ENCODE measurements at regions not wholly inside any gene's neighbourhood (a gene's known extent, or its start where the extent isn't known, plus 50 kb on each side); places are given as distances from the start of the nearest gene placed in this dataset.

DNA sequence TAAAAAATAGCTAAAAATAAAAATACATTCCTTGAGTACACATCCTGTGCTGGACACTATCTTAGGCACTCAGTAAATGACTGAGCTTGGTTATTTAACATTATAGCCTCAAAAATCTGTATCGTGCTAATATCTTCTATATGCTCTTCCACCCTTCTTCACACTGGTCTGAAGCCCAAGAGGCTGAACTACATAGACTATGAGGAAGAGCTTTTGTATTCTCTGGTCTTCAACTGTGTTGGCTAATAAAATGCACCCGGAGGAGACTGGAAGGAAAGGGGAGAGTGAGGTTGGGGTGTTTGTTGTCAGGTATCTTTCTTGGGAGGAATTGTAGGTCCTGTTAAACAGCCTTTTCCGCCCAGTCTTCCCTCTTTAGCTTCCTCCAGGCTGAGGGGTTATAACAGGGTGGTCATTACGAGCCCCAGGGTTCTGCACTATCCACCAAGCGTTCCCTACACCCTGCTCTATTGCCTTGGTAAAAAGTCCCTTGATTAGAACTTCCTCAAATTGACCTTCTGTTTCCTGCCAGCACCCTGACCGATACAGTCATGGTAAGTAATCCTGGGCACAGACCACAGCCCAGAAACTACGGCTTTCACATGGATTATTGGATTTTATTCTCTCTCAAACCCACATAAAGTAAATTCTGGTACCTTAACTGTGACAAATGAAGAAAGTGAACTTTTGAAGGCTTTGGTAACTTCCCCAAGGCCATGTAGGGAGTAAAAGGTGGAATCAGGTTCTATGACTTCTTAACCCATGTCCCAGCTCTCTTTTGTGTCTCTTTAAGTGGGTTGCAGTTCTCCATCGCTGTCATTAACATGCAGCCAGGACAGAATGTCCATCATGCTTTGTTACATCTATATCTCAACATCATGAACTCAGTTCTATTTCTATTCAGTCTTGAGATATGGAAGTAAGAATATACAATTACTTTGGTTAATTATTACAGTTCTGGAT is 71.3 kb downstream of the PTHLH start:
- no peak for TF ChIP-seq CTCF (IDR thresholded peaks at IDR 0.05)
- TF ChIP-seq POLR2A (IDR thresholded peaks at IDR 0.05): no peak
- no peak for TF ChIP-seq POLR2AphosphoS5 (IDR thresholded peaks at IDR 0.05)

All from prostate gland (tissue), 2 donors.